LNCaP clone FGC (cell line): ENCODE measurements at regions not wholly inside any gene's neighbourhood (a gene's known extent, or its start where the extent isn't known, plus 50 kb on each side); places are given as distances from the start of the nearest gene placed in this dataset.

Experiments
- DNase-seq: peaks from one replicate; pipeline ENCODE4 v3.0.0-alpha.2; 2011; ENCODE audit warnings: low read depth
- H3K4me3 ChIP-seq: 2 replicates; pipeline ENCODE4 v1.5.1; 2011; ENCODE audit warnings: mild to moderate bottlenecking, low read depth, low read length, control low read depth
- TF ChIP-seq, protein P1 (sequence below): IDR thresholded peaks from 2 replicates; pipeline ENCODE4 v1.5.1; 2012; ENCODE audit warnings: mild to moderate bottlenecking; ENCODE audit not compliant: control insufficient read depth, insufficient read depth; ENCODE audit errors: extremely low read depth

DNA sequence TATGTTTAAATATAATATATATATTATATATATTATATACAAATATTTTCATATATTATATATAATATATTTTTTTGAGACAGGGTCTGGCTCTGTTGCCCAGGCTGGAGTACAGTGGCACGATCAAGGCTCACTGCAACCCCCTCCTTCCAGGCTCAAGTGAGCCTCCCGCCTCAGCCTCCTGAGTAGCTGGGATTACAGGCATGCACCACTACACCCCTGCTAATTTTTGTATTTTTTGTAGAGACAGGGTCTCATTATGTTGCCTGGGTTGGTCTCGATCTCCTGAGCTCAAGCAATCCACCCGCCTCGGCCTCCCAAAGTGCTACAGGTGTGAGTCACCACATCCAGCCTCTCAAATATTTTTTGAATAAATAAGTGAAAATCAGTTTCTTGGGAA, 215.5 kb downstream of the GATA3 start:
- TF ChIP-seq, protein P1, sequence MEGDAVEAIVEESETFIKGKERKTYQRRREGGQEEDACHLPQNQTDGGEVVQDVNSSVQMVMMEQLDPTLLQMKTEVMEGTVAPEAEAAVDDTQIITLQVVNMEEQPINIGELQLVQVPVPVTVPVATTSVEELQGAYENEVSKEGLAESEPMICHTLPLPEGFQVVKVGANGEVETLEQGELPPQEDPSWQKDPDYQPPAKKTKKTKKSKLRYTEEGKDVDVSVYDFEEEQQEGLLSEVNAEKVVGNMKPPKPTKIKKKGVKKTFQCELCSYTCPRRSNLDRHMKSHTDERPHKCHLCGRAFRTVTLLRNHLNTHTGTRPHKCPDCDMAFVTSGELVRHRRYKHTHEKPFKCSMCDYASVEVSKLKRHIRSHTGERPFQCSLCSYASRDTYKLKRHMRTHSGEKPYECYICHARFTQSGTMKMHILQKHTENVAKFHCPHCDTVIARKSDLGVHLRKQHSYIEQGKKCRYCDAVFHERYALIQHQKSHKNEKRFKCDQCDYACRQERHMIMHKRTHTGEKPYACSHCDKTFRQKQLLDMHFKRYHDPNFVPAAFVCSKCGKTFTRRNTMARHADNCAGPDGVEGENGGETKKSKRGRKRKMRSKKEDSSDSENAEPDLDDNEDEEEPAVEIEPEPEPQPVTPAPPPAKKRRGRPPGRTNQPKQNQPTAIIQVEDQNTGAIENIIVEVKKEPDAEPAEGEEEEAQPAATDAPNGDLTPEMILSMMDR, result no peak
- DNase-seq, result no peak

DNA sequence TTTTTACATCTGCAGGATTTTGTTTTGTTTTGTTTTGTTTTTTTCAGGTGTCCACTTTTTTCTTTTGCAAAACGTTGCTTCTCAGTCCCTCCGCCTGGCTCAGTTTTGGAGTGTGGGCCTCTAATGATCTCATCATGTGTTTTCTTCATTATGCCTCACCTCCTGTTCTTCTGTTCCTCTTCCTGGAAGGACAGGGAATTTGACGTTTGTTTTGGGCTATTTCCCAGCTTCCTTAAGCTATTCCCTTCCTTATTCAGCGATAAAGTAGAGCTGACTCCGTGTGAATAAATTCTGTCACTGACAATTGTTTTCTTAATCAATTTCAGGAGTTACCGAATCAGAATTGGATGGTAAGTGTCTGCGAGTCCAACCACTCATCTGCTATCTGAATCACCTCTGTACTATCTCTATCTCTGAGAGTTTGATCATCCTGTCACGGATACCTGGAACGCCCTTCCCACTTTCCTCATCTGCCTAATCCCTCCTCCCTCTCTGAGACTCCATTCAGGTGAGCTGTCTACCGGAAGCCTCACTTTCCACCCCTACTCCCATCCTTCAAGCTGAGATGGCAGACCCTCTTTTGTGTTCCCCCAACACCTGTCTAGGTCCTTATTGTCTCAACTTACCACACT, 218.4 kb downstream of the GATA3 start:
- TF ChIP-seq, protein P1, result no peak

More for the DNA sequence above, 215.5 kb downstream of the GATA3 start:
- no peak overlapping the region for H3K4me3 ChIP-seq

DNA sequence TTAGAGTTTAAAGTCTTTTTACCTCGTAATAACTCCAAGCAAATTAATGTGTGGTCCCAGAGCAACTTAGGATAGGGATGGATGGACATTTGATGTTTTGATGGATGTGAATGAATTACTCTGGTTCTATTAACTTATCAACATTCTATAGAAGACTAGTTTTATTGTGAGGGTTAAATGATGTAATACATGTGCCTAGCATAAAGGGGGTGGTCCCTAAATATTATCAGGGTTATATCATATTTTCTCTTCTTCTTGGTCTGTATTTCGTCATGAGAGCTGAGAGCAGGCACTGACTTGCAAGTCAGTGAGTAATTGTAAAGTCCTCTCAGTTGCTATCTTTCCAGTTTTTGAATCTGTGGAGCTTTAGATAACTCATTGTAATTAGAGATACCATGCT, 219.3 kb downstream of the GATA3 start:
- TF ChIP-seq, protein P1, result no peak
- DNase-seq, result no peak
- H3K4me3 ChIP-seq, result no peak overlapping the region

More for the DNA sequence above, 218.4 kb downstream of the GATA3 start:
- peak; percentile 69 for DNase-seq
- H3K4me3 ChIP-seq, result no peak overlapping the region

GRCh38 chr10:8275911-8276310, 221.4 kb downstream of the GATA3 start:
- DNase-seq, result no peak
- H3K4me3 ChIP-seq, result no peak overlapping the region
- TF ChIP-seq, protein P1, result no peak

- DNase-seq, result no peak
- H3K4me3 ChIP-seq, result no peak overlapping the region
- TF ChIP-seq, protein P1, result no peak
Measured at GRCh38 chr10:8278099-8278498, 223.6 kb downstream of the GATA3 start.

- TF ChIP-seq, protein P1, result no peak
- DNase-seq, result no peak
- H3K4me3 ChIP-seq, result no peak overlapping the region
Measured at GRCh38 chr10:8279598-8279997, 225.1 kb downstream of the GATA3 start.

DNA sequence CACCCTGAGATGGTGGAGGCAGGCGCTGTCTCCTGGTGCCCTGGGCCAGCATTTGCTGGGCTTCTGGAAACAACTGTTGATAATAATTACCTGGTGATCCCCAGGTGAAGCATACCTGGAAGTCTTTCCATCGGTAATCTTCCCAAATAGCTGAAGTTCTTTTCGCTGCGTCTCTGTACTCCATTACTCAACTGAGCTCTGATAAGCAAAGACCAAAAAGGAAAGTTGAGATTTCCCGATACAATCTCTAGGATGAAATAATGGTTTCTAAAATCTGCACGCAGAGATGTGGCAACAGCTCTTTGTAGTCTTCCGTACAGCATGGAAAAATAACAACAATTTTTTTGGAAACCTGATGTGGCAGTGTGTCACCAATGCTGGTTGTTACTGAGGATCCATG, 226.5 kb downstream of the GATA3 start:
- TF ChIP-seq, protein P1, result no peak
- no peak overlapping the region for H3K4me3 ChIP-seq
- DNase-seq, result no peak
